K562 (cell line): ENCODE measurements at regions not wholly inside any gene's neighbourhood (a gene's known extent, or its start where the extent isn't known, plus 50 kb on each side); places are given as distances from the start of the nearest gene placed in this dataset.

Experiments used
- FOXM1 ChIP-seq, 2 experiments: fragments of 450-650 bp in 1 of 2; sonication (generic) in 1 of 2; formaldehyde crosslinking in 1 of 2; IDR thresholded peaks; 2 replicates each; pipeline versions ENCODE4 v1.6.1 to v1.9.0; 2017 to 2022; ENCODE audit warnings: low read depth in 2 of 2, mild to moderate bottlenecking in 2 of 2, missing genetic modification reagents in 1 of 2, moderate library complexity in 1 of 2
- KLF13 ChIP-seq: fragments of 450-650 bp; IDR thresholded peaks from 2 replicates; pipeline ENCODE4 v1.6.1; 2016; ENCODE audit warnings: missing genetic modification characterization, low read depth, mild to moderate bottlenecking, missing compliant biosample characterization, moderate library complexity, borderline replicate concordance
- MAFK ChIP-seq: IDR thresholded peaks from 2 replicates; pipeline ENCODE4 v1.6.1; 2011; ENCODE audit warnings: low read length, improper control_type of control experiment
- MEF2A ChIP-seq: IDR thresholded peaks from 2 replicates; pipeline ENCODE4 v1.6.1; 2011; ENCODE audit warnings: low read depth, mild to moderate bottlenecking, low read length, moderate library complexity; ENCODE audit not compliant: control insufficient read depth
- NFYB ChIP-seq: IDR thresholded peaks from 2 replicates; pipeline ENCODE4 v1.6.1; 2011; ENCODE audit warnings: mild to moderate bottlenecking, moderate library complexity; ENCODE audit not compliant: insufficient read length; ENCODE audit errors: extremely low read depth
- NR3C1 ChIP-seq: sonication (generic); formaldehyde crosslinking; IDR thresholded peaks from 2 replicates; pipeline ENCODE4 v1.8.1; 2022; ENCODE audit warnings: missing genetic modification reagents
- PHTF2 ChIP-seq: fragments of 250-450 bp; sonication (Bioruptor Pico); IDR thresholded peaks from 2 replicates; pipeline ENCODE4 v1.5.0; 2021; ENCODE audit warnings: mild to moderate bottlenecking
- POLR2A ChIP-seq: fragments of 450-650 bp; conservative IDR thresholded peaks from 2 replicates; pipeline ENCODE4 v1.6.1; 2016
- RAD21 ChIP-seq, 2 experiments: fragments of 250-450 bp in 1 of 2; fragments of 450-650 bp in 1 of 2; sonication (Bioruptor Pico) in 1 of 2; formaldehyde crosslinking in 1 of 2; IDR thresholded peaks in 1 of 2; conservative IDR thresholded peaks in 1 of 2; 2 replicates each; pipeline versions ENCODE4 v1.4.0 to v1.8.0; 2020 to 2022; ENCODE audit warnings: mild to moderate bottlenecking in 2 of 2, moderate library complexity in 1 of 2
- SAFB2 ChIP-seq: fragments of 200-400 bp; formaldehyde crosslinking; IDR thresholded peaks from 2 replicates; pipeline ENCODE4 v1.6.1; 2018; ENCODE audit warnings: borderline replicate concordance, low read length, low read depth, moderate library complexity; ENCODE audit not compliant: severe bottlenecking
- USF2 ChIP-seq: sonication (generic); formaldehyde crosslinking; IDR thresholded peaks from 2 replicates; pipeline ENCODE4 v1.5.0; 2020; ENCODE audit warnings: missing genetic modification reagents
- YY1 ChIP-seq, 3 experiments: IDR thresholded peaks; 2 replicates each; pipeline ENCODE4 v1.6.1; 2011; ENCODE audit warnings: low read length in 2 of 3, mild to moderate bottlenecking in 2 of 3, moderate library complexity in 2 of 3, borderline replicate concordance in 1 of 3, control low read depth in 1 of 3, low read depth in 1 of 3; ENCODE audit not compliant: insufficient read depth in 3 of 3, insufficient replicate concordance in 2 of 3, control insufficient read depth in 1 of 3, insufficient read length in 1 of 3; ENCODE audit errors: extremely low read depth in 1 of 3
- ZBTB7A ChIP-seq: IDR thresholded peaks from 2 replicates; pipeline ENCODE4 v1.6.1; 2011; ENCODE audit warnings: low read depth, mild to moderate bottlenecking, low read length, moderate library complexity, borderline replicate concordance; ENCODE audit not compliant: control insufficient read depth
- ZZZ3 ChIP-seq: fragments of 450-650 bp; IDR thresholded peaks from 2 replicates; pipeline ENCODE4 v1.6.1; 2016; ENCODE audit warnings: antibody characterized with exemption, mild to moderate bottlenecking, moderate library complexity

- no peak for TF ChIP-seq RAD21 (CRISPR knock-in tag; conservative IDR thresholded peaks at IDR 0.05 in 1 of 2, IDR thresholded peaks at IDR 0.05 in 1 of 2)
- TF ChIP-seq NFYB, result no peak
- TF ChIP-seq YY1 (IDR thresholded peaks at IDR 0.05; ENCODE audit: borderline replicate concordance in 1 of 3, control insufficient read depth in 1 of 3, extremely low read depth in 1 of 3, insufficient read depth in 3 of 3, insufficient read length in 1 of 3, insufficient replicate concordance in 2 of 3, low read depth in 1 of 3, low read length in 2 of 3), result no peak
- TF ChIP-seq POLR2A, result no peak
- no peak for TF ChIP-seq SAFB2
- no peak for TF ChIP-seq MAFK
- TF ChIP-seq KLF13 (tag), result no peak
- TF ChIP-seq PHTF2 (CRISPR knock-in tag), result no peak
- TF ChIP-seq ZZZ3, result no peak
- TF ChIP-seq FOXM1 (IDR thresholded peaks at IDR 0.05; ENCODE audit: low read depth), result no peak
- TF ChIP-seq FOXM1 (CRISPR knock-in tag; IDR thresholded peaks at IDR 0.05; ENCODE audit: low read depth), result no peak
- TF ChIP-seq MEF2A, result no peak
- no peak for TF ChIP-seq NR3C1 (CRISPR knock-in tag)
- TF ChIP-seq USF2 (CRISPR knock-in tag), result no peak
- TF ChIP-seq ZBTB7A, result no peak
Measured at GRCh38 chr13:83810136-83810535, 72.1 kb downstream of the SLITRK1 start.
